ENCODE measurements at regions not wholly inside any gene's neighbourhood (a gene's known extent, or its start where the extent isn't known, plus 50 kb on each side); places are given as distances from the start of the nearest gene placed in this dataset.

GRCh38 chr11:81002374-81002773 lies 1561.5 kb upstream of the TENM4 start:
- no peak for TF ChIP-seq CTCF (IDR thresholded peaks at IDR 0.05)
- no peak for TF ChIP-seq POLR2A (IDR thresholded peaks at IDR 0.05)
